ENCODE measurements at regions not wholly inside any gene's neighbourhood (a gene's known extent, or its start where the extent isn't known, plus 50 kb on each side); places are given as distances from the start of the nearest gene placed in this dataset.

DNA sequence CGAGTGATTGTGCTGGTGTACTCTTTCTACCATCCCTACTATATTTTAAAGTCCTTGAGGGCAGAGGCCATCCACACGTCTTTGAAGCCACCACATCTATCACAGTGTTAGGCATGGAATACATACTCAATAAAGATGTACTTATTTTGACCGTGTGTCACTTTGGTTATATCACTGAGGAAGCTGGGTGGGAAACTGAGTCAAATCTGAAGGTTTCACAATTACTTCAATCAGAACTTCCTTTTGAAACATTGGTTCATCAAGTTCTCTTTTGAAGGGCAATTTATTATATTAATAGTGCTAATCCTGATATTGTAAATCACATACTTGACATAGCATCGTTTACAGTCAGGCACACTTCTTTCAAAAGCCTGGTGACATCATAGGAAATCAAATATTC lies 53.3 kb upstream of the ATP1B1 start:
- DNase-seq (ENCODE audit: low spot score) = no peak

All from Ammon's horn (tissue), 1 donor.